IMR-90 (cell line): ENCODE measurements at regions not wholly inside any gene's neighbourhood (a gene's known extent, or its start where the extent isn't known, plus 50 kb on each side); places are given as distances from the start of the nearest gene placed in this dataset.

ENCODE experiments used
- ATAC-seq: fragments of 200-7000 bp; cut with Tn5 transposase; 2 replicates; pipeline ENCODE4 v1.9.1; 2020; ENCODE audit warnings: low read depth, mild to moderate bottlenecking, moderate library complexity
- BruUV-seq: library from RNA; stranded (reverse); fragments of 400-500 nt; replicated peaks from 2 replicates; lab custom pipeline; 2021; lab: Mats Ljungman, UMichigan
- CTCF ChIA-PET: fragments of 300-600 bp; formaldehyde crosslinking; extraction: SDS; loops from one replicate; lab custom pipeline; 2021; ENCODE audit warnings: antibody characterized with exemption; lab: Yijun Ruan, JAX
- POLR2A ChIA-PET: fragments of 300-600 bp; sonication (Branson Sonifier 250); formaldehyde crosslinking; loops from one replicate; lab custom pipeline; 2022; ENCODE audit warnings: antibody characterized with exemption; ENCODE audit not compliant: unreplicated experiment; lab: Charles Lee
- DNase-seq: peaks from one replicate; pipeline ENCODE4 v3.0.0; 2013
- H2AFZ ChIP-seq: replicated peaks from 2 replicates; pipeline ENCODE3; 2013; ENCODE audit warnings: low read length, mild to moderate bottlenecking; ENCODE audit not compliant: poor library complexity
- H2AK5ac ChIP-seq: 2 replicates; pipeline ENCODE4 v1.6.1; 2013; ENCODE audit warnings: low read depth, low read length, inconsistent platforms
- H2AK9ac ChIP-seq: replicated peaks from 2 replicates; pipeline ENCODE3; 2013; ENCODE audit warnings: mild to moderate bottlenecking, low read depth, low read length, moderate library complexity; ENCODE audit not compliant: poor library complexity
- H2BK120ac ChIP-seq: 2 replicates; pipeline ENCODE4 v1.6.1; 2013; ENCODE audit warnings: low read depth, low read length, inconsistent platforms
- H2BK15ac ChIP-seq: 3 replicates; pipeline ENCODE4 v1.6.1; 2013; ENCODE audit warnings: low read depth, low read length, inconsistent platforms
- H2BK20ac ChIP-seq: 2 replicates; pipeline ENCODE4 v1.6.1; 2013; ENCODE audit warnings: low read depth, mild to moderate bottlenecking, inconsistent platforms, low read length, moderate library complexity
- H2BK5ac ChIP-seq: 2 replicates; pipeline ENCODE4 v1.6.1; 2013; ENCODE audit warnings: mild to moderate bottlenecking, low read depth, low read length, inconsistent platforms; ENCODE audit not compliant: poor library complexity, severe bottlenecking
- H3K14ac ChIP-seq: replicated peaks from 2 replicates; pipeline ENCODE4 v1.6.1; 2013; ENCODE audit warnings: low read depth, low read length, inconsistent platforms
- H3K18ac ChIP-seq: 2 replicates; pipeline ENCODE4 v1.6.1; 2013; ENCODE audit warnings: low read depth, low read length, control low read depth
- H3K23ac ChIP-seq: 2 replicates; pipeline ENCODE4 v1.6.1; 2013; ENCODE audit warnings: low read depth, low read length, inconsistent platforms
- H3K27ac ChIP-seq: 2 replicates; pipeline ENCODE4 v1.5.1; 2013; ENCODE audit warnings: mild to moderate bottlenecking, control low read depth, low read length; ENCODE audit not compliant: insufficient read depth
- H3K27me3 ChIP-seq: 2 replicates; pipeline ENCODE4 v1.6.1; 2013; ENCODE audit warnings: low read length; ENCODE audit not compliant: control insufficient read depth, insufficient read depth
- H3K36me3 ChIP-seq: 2 replicates; pipeline ENCODE4 v1.6.1; 2013; ENCODE audit warnings: low read length, mixed read lengths; ENCODE audit not compliant: control insufficient read depth, insufficient read depth
- H3K4ac ChIP-seq: 2 replicates; pipeline ENCODE4 v1.6.1; 2013; ENCODE audit warnings: low read depth, low read length, inconsistent platforms
- H3K4me1 ChIP-seq: 2 replicates; pipeline ENCODE4 v1.6.1; 2013; ENCODE audit warnings: low read length, mixed read lengths; ENCODE audit not compliant: control insufficient read depth, insufficient read depth
- H3K4me2 ChIP-seq: 2 replicates; pipeline ENCODE4 v1.6.1; 2013; ENCODE audit warnings: low read depth, mild to moderate bottlenecking, control low read depth, low read length, moderate library complexity
- H3K4me3 ChIP-seq: 2 replicates; pipeline ENCODE4 v1.5.1; 2013; ENCODE audit warnings: low read depth, mild to moderate bottlenecking, control low read depth, low read length, moderate library complexity; ENCODE audit not compliant: insufficient read depth
- H3K56ac ChIP-seq: 2 replicates; pipeline ENCODE4 v1.6.1; 2013; ENCODE audit warnings: low read length, inconsistent platforms; ENCODE audit not compliant: insufficient read depth; ENCODE audit errors: extremely low read depth
- H3K79me1 ChIP-seq, 2 experiments: 2 replicates each; pipeline ENCODE4 v1.6.1; 2013; ENCODE audit warnings: low read length in 2 of 2, inconsistent platforms in 1 of 2, low read depth in 1 of 2
- H3K9ac ChIP-seq: 2 replicates; pipeline ENCODE4 v1.6.1; 2013; ENCODE audit warnings: low read depth, low read length, control low read depth
- H3K9me1 ChIP-seq: 2 replicates; pipeline ENCODE4 v1.6.1; 2013; ENCODE audit warnings: low read length, inconsistent platforms; ENCODE audit not compliant: insufficient read depth
- H3K9me3 ChIP-seq: 2 replicates; pipeline ENCODE4 v1.6.1; 2013; ENCODE audit warnings: low read length; ENCODE audit not compliant: control insufficient read depth, insufficient read depth
- H4K20me1 ChIP-seq: 2 replicates; pipeline ENCODE4 v1.6.1; 2013; ENCODE audit warnings: low read length, inconsistent platforms; ENCODE audit not compliant: insufficient read depth
- H4K5ac ChIP-seq: 2 replicates; pipeline ENCODE4 v1.6.1; 2013; ENCODE audit warnings: mild to moderate bottlenecking, low read depth, low read length, control low read depth
- H4K8ac ChIP-seq, 2 experiments: 2 replicates each; pipeline ENCODE4 v1.6.1; 2013; ENCODE audit warnings: low read depth in 2 of 2, low read length in 2 of 2, control low read depth in 1 of 2, inconsistent platforms in 1 of 2
- H4K91ac ChIP-seq: 2 replicates; pipeline ENCODE4 v1.6.1; 2013; ENCODE audit warnings: low read depth, low read length, inconsistent platforms; ENCODE audit not compliant: insufficient read depth
- CEBPB ChIP-seq: IDR thresholded peaks from 2 replicates; pipeline ENCODE4 v1.6.1; 2012; ENCODE audit warnings: low read depth, low read length, improper control_type of control experiment
- FOS ChIP-seq: fragments of 150-350 bp; IDR thresholded peaks from 2 replicates; pipeline ENCODE4 v1.6.1; 2016; ENCODE audit warnings: low read depth, low read length
- MAFK ChIP-seq: IDR thresholded peaks from 2 replicates; pipeline ENCODE4 v1.6.1; 2012; ENCODE audit warnings: low read depth, low read length, improper control_type of control experiment
- MAZ ChIP-seq: IDR thresholded peaks from 2 replicates; pipeline ENCODE4 v1.6.1; 2012; ENCODE audit warnings: low read depth, mild to moderate bottlenecking, low read length, improper control_type of control experiment, moderate library complexity, borderline replicate concordance
- MXI1 ChIP-seq: IDR thresholded peaks from 2 replicates; pipeline ENCODE4 v1.6.1; 2012; ENCODE audit warnings: low read depth, mild to moderate bottlenecking, low read length, moderate library complexity, borderline replicate concordance
- NFE2L2 ChIP-seq: fragments of 150-350 bp; IDR thresholded peaks from 2 replicates; pipeline ENCODE4 v1.6.1; 2016; ENCODE audit warnings: low read depth, mild to moderate bottlenecking, low read length
- POLR2A ChIP-seq: IDR thresholded peaks from 2 replicates; pipeline ENCODE4 v1.6.1; 2012; ENCODE audit warnings: mild to moderate bottlenecking, low read depth, low read length
- RAD21 ChIP-seq: IDR thresholded peaks from 2 replicates; pipeline ENCODE4 v1.6.1; 2012; ENCODE audit warnings: low read length, improper control_type of control experiment
- RCOR1 ChIP-seq: IDR thresholded peaks from 2 replicates; pipeline ENCODE4 v1.6.1; 2012; ENCODE audit warnings: mild to moderate bottlenecking, low read length, improper control_type of control experiment; ENCODE audit not compliant: insufficient replicate concordance
- RFX5 ChIP-seq: IDR thresholded peaks from 2 replicates; pipeline ENCODE4 v1.8.0; 2012; ENCODE audit warnings: low read depth, mild to moderate bottlenecking, low read length, moderate library complexity
- SMC3 ChIP-seq: fragments of 150-350 bp; IDR thresholded peaks from 2 replicates; pipeline ENCODE4 v1.6.1; 2016; ENCODE audit warnings: low read depth, mild to moderate bottlenecking, antibody characterized with exemption, low read length, moderate library complexity
- whole genome bisulfite sequencing, 2 experiments: methylation state at CpG; one replicate each; pipeline versions ENCODE4 v1.1.5 to v1.1.7; 2013; ENCODE audit warnings: missing lambda C conversion rate in 2 of 2; ENCODE audit not compliant: insufficient read length in 1 of 2; ENCODE audit errors: extremely low coverage in 2 of 2; 5-methylcytosine and 5-hydroxymethylcytosine counted together
- dilution Hi-C: fragments of 300-500 bp; cut with HindIII; formaldehyde crosslinking; loops from one replicate; pipeline ENCODE4 v1.14.3; 2018; ENCODE audit warnings: low sequenced_read_pairs; ENCODE audit not compliant: unreplicated experiment
- in situ Hi-C: fragments of 300-500 bp; cut with MboI; formaldehyde crosslinking; loops from 3 replicates; pipeline ENCODE4 v1.14.3; 2019; ENCODE audit warnings: low sequenced_read_pairs, inconsistent platforms, mixed read lengths
- intact Hi-C: fragments of 100-400 bp; cut with micrococcal nuclease; formaldehyde crosslinking; loops from 2 replicates; pipeline ENCODE4 v1.10.0; 2022
- TF ChIP-seq, protein P1 (sequence below): fragments of 150-350 bp; IDR thresholded peaks from 2 replicates; pipeline ENCODE4 v1.6.1; 2017; ENCODE audit warnings: mild to moderate bottlenecking, antibody characterized with exemption, low read length, low read depth
- TF ChIP-seq, protein P2 (sequence below): conservative IDR thresholded peaks from 2 replicates; pipeline ENCODE4 v1.5.1; 2012; ENCODE audit warnings: mild to moderate bottlenecking, low read depth, low read length, improper control_type of control experiment

DNA sequence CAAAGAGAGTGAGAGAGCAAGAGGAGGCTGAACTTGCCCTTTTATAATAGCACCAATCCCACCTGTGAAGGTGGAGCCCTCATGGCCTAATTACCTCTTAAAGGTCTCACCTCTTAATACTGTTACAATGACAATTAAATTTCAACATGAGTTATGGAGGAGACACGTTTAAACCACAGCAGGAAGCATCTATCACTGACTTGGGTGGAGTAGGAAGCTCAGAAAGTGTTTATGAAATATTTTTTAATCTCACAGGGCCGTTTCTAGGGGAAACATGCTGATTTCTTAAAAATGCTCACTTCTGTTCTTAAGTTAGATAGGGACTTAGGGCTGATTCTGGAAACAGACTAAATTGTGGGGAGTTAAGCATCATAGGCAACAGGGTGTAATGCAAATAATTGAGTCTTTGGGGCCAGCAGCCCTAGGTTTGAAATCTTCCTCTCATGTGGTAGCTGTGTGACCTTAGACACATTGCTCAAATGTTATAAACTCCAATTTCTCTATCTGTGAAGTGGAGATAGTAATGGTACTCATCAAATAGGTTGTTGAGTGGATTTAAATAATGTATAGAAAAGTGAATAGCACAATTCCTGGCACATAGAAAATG, 133.3 kb upstream of the KLHL25 start:
- no TSS peak for BruUV-seq

More for the DNA sequence above, 133.3 kb upstream of the KLHL25 start:
- Histone ChIP-seq H3K4me1 (no peaks in the 10 kb centered on the region), H2AFZ (no peak overlapping the region), H2AK5ac (no peak overlapping the region), H3K18ac (no peak overlapping the region), H2BK15ac (no peak overlapping the region), H3K4me3 (no peak overlapping the region), H3K14ac (no peak overlapping the region), H4K91ac (no peak overlapping the region), H3K27me3 (no peaks in the 10 kb centered on the region), H2AK9ac (no peak overlapping the region), H4K8ac (no peak overlapping the region), H3K9me3 (no peaks in the 10 kb centered on the region), H2BK20ac (no peak overlapping the region), H3K4me2 (no peak overlapping the region), H2BK5ac (no peak overlapping the region), H3K79me1 (no peaks in the 10 kb centered on the region), H3K23ac (no peak overlapping the region), H3K36me3 (no peaks in the 10 kb centered on the region), H3K9ac (no peak overlapping the region), H3K4ac (no peak overlapping the region), H2BK120ac (no peak overlapping the region), H3K56ac (no peak overlapping the region), H4K5ac (no peak overlapping the region), H3K9me1 (no peaks in the 10 kb centered on the region), H3K27ac (no peak overlapping the region), H4K20me1 (no peaks in the 10 kb centered on the region)
- CTCF ChIA-PET, result no interaction called here
- intact Hi-C loops, result no loop called here
- POLR2A ChIA-PET, result no interaction called here
- WGBS, 2 experiments, result no CpG with 5 or more reads among the region's 2 CpGs
- TF ChIP-seq MAZ (no peak), NFE2L2 (no peak), RCOR1 (no peak), POLR2A (no peak), MXI1 (no peak), MAFK (no peak), SMC3 (no peak), RFX5 (no peak), RAD21 (no peak), FOS (no peak), CEBPB (no peak)
- TF ChIP-seq, protein P1, sequence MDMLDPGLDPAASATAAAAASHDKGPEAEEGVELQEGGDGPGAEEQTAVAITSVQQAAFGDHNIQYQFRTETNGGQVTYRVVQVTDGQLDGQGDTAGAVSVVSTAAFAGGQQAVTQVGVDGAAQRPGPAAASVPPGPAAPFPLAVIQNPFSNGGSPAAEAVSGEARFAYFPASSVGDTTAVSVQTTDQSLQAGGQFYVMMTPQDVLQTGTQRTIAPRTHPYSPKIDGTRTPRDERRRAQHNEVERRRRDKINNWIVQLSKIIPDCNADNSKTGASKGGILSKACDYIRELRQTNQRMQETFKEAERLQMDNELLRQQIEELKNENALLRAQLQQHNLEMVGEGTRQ, result no peak
- TF ChIP-seq, protein P2, sequence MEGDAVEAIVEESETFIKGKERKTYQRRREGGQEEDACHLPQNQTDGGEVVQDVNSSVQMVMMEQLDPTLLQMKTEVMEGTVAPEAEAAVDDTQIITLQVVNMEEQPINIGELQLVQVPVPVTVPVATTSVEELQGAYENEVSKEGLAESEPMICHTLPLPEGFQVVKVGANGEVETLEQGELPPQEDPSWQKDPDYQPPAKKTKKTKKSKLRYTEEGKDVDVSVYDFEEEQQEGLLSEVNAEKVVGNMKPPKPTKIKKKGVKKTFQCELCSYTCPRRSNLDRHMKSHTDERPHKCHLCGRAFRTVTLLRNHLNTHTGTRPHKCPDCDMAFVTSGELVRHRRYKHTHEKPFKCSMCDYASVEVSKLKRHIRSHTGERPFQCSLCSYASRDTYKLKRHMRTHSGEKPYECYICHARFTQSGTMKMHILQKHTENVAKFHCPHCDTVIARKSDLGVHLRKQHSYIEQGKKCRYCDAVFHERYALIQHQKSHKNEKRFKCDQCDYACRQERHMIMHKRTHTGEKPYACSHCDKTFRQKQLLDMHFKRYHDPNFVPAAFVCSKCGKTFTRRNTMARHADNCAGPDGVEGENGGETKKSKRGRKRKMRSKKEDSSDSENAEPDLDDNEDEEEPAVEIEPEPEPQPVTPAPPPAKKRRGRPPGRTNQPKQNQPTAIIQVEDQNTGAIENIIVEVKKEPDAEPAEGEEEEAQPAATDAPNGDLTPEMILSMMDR, result no peak
- no peak for DNase-seq
- in situ Hi-C loops, result no loop called here
- dilution Hi-C loops, result no loop called here
- no peak for ATAC-seq
